ENCODE measurements at regions not wholly inside any gene's neighbourhood (a gene's known extent, or its start where the extent isn't known, plus 50 kb on each side); places are given as distances from the start of the nearest gene placed in this dataset.

DNA sequence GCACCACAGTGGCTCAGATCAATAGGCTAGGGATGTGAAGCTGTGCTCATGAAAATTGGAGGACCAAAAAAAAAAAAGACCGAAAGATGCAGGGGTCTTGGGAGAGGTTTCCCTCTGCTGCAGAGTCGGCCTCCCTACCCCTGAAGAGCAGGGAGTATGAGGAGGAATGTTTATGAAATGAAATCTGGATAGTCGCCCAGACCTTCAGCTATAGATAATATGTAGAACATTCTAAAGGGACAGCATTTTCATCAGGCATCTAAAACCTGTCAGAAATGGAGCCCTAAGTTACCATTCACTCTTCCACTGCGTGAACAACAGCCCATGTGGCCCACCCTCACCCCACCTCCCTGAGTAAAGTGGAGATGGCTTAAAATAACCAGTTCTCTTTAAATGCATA is 122.9 kb downstream of the TMEM174 start:
- no peak for TF ChIP-seq TAF1 (IDR thresholded peaks at IDR 0.05; ENCODE audit: low read depth, low read length)
- TF ChIP-seq POLR2AphosphoS5 (IDR thresholded peaks at IDR 0.05; ENCODE audit: low read depth, low read length) = no peak

Measured in GM12891 (cell line).